ENCODE measurements at regions not wholly inside any gene's neighbourhood (a gene's known extent, or its start where the extent isn't known, plus 50 kb on each side); places are given as distances from the start of the nearest gene placed in this dataset.

- TF ChIP-seq EZH2 (IDR thresholded peaks at IDR 0.05; ENCODE audit: borderline replicate concordance, low read depth, low read length, severe bottlenecking) (no peak), CTCF (IDR thresholded peaks at IDR 0.05; ENCODE audit: extremely low read depth in 1 of 2, insufficient read depth in 1 of 2, low read depth in 1 of 2, low read length in 2 of 2) (no peak), POLR2A (IDR thresholded peaks at IDR 0.05; ENCODE audit: low read depth, low read length) (no peak), MYC (IDR thresholded peaks at IDR 0.05; ENCODE audit: low read depth, low read length) (no peak), POLR2AphosphoS5 (IDR thresholded peaks at IDR 0.05; ENCODE audit: insufficient read depth, low read depth, low read length) (no peak), MAX (IDR thresholded peaks at IDR 0.05; ENCODE audit: insufficient read depth, insufficient read length) (no peak)
These were observed 287.0 kb downstream of the NDUFA10 start for GRCh38 chr2:239738159-239738558.
